GM23338 (cell line): ENCODE measurements at regions not wholly inside any gene's neighbourhood (a gene's known extent, or its start where the extent isn't known, plus 50 kb on each side); places are given as distances from the start of the nearest gene placed in this dataset.

Experiments used
- CREB1 ChIP-seq: fragments of 250-450 bp; sonication (Bioruptor Pico); IDR thresholded peaks from 2 replicates; pipeline ENCODE4 v1.5.0; 2020; ENCODE audit warnings: low read depth, mild to moderate bottlenecking, moderate library complexity
- ETS1 ChIP-seq: IDR thresholded peaks from 2 replicates; pipeline ENCODE4 v1.6.1; 2016; ENCODE audit warnings: antibody characterized with exemption
- JUNB ChIP-seq: IDR thresholded peaks from one replicate; pipeline ENCODE4 v1.6.1; 2016; ENCODE audit warnings: antibody characterized with exemption; ENCODE audit not compliant: unreplicated experiment
- NANOG ChIP-seq: IDR thresholded peaks from 2 replicates; pipeline ENCODE4 v1.6.1; 2016; ENCODE audit warnings: antibody characterized with exemption, borderline replicate concordance
- ZNF331 ChIP-seq: fragments of 250-450 bp; sonication (Bioruptor Pico); IDR thresholded peaks from 2 replicates; pipeline ENCODE4 v1.5.0; 2020; ENCODE audit warnings: low read depth, mild to moderate bottlenecking, moderate library complexity
- ZNF462 ChIP-seq: fragments of 250-450 bp; sonication (Bioruptor Pico); IDR thresholded peaks from 2 replicates; pipeline ENCODE4 v1.5.0; 2020; ENCODE audit warnings: mild to moderate bottlenecking, moderate library complexity

GRCh38 chr10:11661441-11661840 lies 50.0 kb upstream of the USP6NL start (continued):
- TF ChIP-seq NANOG (no peak), ZNF462 (no peak), ZNF331 (CRISPR knock-in tag) (no peak), CREB1 (no peak), JUNB (no peak), ETS1 (no peak)
